Suprapubic skin (tissue), 4 donors: ENCODE measurements at regions not wholly inside any gene's neighbourhood (a gene's known extent, or its start where the extent isn't known, plus 50 kb on each side); places are given as distances from the start of the nearest gene placed in this dataset.

Experiments used
- DNase-seq, 2 donors: peaks; one replicate each; pipeline ENCODE4 v3.0.0-alpha.2; 2019; ENCODE audit warnings: low spot score in 2 of 2
- H3K27ac ChIP-seq: fragments of 200-600 bp; sonication (generic); one replicate; pipeline ENCODE4 v1.5.1; 2019
- H3K27me3 ChIP-seq: fragments of 200-600 bp; sonication (generic); one replicate; pipeline ENCODE4 v1.5.1; 2019
- H3K36me3 ChIP-seq: fragments of 200-600 bp; sonication (generic); one replicate; pipeline ENCODE4 v1.5.1; 2019
- H3K4me1 ChIP-seq: fragments of 200-600 bp; sonication (generic); one replicate; pipeline ENCODE4 v1.5.1; 2019
- H3K4me3 ChIP-seq: fragments of 200-600 bp; sonication (generic); one replicate; pipeline ENCODE4 v1.5.1; 2019; ENCODE audit warnings: mild to moderate bottlenecking
- H3K9me3 ChIP-seq: fragments of 200-600 bp; sonication (generic); one replicate; pipeline ENCODE4 v1.5.1; 2019
- EP300 ChIP-seq: sonication (generic); formaldehyde crosslinking; IDR thresholded peaks from one replicate; pipeline ENCODE4 v1.6.1; 2017; ENCODE audit warnings: antibody characterized with exemption
- POLR2A ChIP-seq, 2 donors: fragments of 450-650 bp; IDR thresholded peaks; one replicate each; pipeline ENCODE4 v1.6.1; 2017; ENCODE audit warnings: antibody characterized with exemption in 2 of 2, mild to moderate bottlenecking in 2 of 2, moderate library complexity in 2 of 2
- POLR2AphosphoS5 ChIP-seq, 3 donors: sonication (generic); formaldehyde crosslinking; IDR thresholded peaks; one replicate each; pipeline ENCODE4 v1.6.1; 2017; ENCODE audit warnings: antibody characterized with exemption in 3 of 3
- WGBS: methylation state at CpG from one replicate; pipeline ENCODE4 v1.1.5; 2018; 5-methylcytosine and 5-hydroxymethylcytosine counted together
- TF ChIP-seq, protein P1 (sequence below), 2 donors: fragments of 200-600 bp in 1 of 2; fragments of 450-650 bp in 1 of 2; sonication (generic) in 1 of 2; IDR thresholded peaks; one replicate each; pipeline ENCODE4 v1.5.1; 2016 to 2019; ENCODE audit warnings: antibody characterized with exemption in 2 of 2, mild to moderate bottlenecking in 1 of 2, moderate library complexity in 1 of 2

- Histone ChIP-seq H3K4me3 (no peak overlapping the region), H3K36me3 (no peaks in the 10 kb centered on the region), H3K27me3 (no peaks in the 10 kb centered on the region), H3K9me3 (no peaks in the 10 kb centered on the region), H3K4me1 (peaks cover 12% of the 10 kb centered on the region), H3K27ac (no peak overlapping the region)
- no peak for DNase-seq
- WGBS: 80% methylated on average over 2 of the region's 2 CpGs
- TF ChIP-seq EP300 (no peak), POLR2AphosphoS5 (IDR thresholded peaks at IDR 0.05) (no peak), POLR2A (IDR thresholded peaks at IDR 0.05) (no peak)
- TF ChIP-seq, protein P1, sequence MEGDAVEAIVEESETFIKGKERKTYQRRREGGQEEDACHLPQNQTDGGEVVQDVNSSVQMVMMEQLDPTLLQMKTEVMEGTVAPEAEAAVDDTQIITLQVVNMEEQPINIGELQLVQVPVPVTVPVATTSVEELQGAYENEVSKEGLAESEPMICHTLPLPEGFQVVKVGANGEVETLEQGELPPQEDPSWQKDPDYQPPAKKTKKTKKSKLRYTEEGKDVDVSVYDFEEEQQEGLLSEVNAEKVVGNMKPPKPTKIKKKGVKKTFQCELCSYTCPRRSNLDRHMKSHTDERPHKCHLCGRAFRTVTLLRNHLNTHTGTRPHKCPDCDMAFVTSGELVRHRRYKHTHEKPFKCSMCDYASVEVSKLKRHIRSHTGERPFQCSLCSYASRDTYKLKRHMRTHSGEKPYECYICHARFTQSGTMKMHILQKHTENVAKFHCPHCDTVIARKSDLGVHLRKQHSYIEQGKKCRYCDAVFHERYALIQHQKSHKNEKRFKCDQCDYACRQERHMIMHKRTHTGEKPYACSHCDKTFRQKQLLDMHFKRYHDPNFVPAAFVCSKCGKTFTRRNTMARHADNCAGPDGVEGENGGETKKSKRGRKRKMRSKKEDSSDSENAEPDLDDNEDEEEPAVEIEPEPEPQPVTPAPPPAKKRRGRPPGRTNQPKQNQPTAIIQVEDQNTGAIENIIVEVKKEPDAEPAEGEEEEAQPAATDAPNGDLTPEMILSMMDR (IDR thresholded peaks at IDR 0.05): no peak
These were observed 115.1 kb upstream of the CD180 start for GRCh38 chr5:67311701-67312100.

- Histone ChIP-seq H3K4me1 (peaks cover 16% of the 10 kb centered on the region), H3K4me3 (no peak overlapping the region), H3K9me3 (no peaks in the 10 kb centered on the region), H3K27ac (no peak overlapping the region), H3K36me3 (no peaks in the 10 kb centered on the region), H3K27me3 (no peaks in the 10 kb centered on the region)
- WGBS: 74% methylated on average over 2 of the region's 2 CpGs
- no peak for DNase-seq
- TF ChIP-seq POLR2A (IDR thresholded peaks at IDR 0.05) (no peak), POLR2AphosphoS5 (IDR thresholded peaks at IDR 0.05) (no peak), EP300 (no peak)
- TF ChIP-seq, protein P1 (IDR thresholded peaks at IDR 0.05): no peak
These were observed 114.6 kb upstream of the CD180 start for GRCh38 chr5:67311208-67311607.

DNA sequence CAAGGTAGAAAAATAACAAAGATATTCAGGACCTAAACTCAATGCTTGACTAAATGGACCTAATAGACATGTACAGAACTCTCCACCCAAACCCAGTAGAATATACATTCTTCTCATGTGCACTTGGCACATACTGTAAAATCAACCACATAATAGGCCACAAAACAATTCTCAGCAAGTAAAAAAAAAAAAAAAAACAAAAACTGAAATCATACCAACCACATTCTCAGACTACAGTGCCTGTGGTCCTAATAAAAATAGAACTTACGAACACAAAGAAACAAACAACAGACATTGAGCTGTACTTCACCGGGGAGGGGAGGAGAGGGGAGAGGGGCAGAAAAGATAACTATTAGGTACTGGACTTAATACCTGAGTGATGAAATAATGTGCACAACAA is 114.1 kb upstream of the CD180 start:
- DNase-seq: no peak
- Histone ChIP-seq H3K9me3 (no peaks in the 10 kb centered on the region), H3K36me3 (no peaks in the 10 kb centered on the region), H3K27ac (no peak overlapping the region), H3K4me1 (peaks cover 19% of the 10 kb centered on the region), H3K4me3 (no peak overlapping the region), H3K27me3 (no peaks in the 10 kb centered on the region)
- TF ChIP-seq EP300: no peak
- TF ChIP-seq, protein P1 (IDR thresholded peaks at IDR 0.05): no peak
- WGBS: 73% methylated on average over 2 of the region's 2 CpGs

- Histone ChIP-seq H3K27ac (no peak overlapping the region), H3K4me3 (no peak overlapping the region), H3K36me3 (no peaks in the 10 kb centered on the region), H3K4me1 (peaks cover 19% of the 10 kb centered on the region), H3K9me3 (no peaks in the 10 kb centered on the region), H3K27me3 (no peaks in the 10 kb centered on the region)
- WGBS: 97% methylated on average over 1 of the region's 1 CpG
- TF ChIP-seq POLR2AphosphoS5 (IDR thresholded peaks at IDR 0.05): no peak
- TF ChIP-seq POLR2A (IDR thresholded peaks at IDR 0.05): no peak
- TF ChIP-seq, protein P1 (IDR thresholded peaks at IDR 0.05): no peak
- no peak for TF ChIP-seq EP300
- no peak for DNase-seq
These were observed 113.6 kb upstream of the CD180 start for GRCh38 chr5:67310169-67310568.

GRCh38 chr5:67308988-67309688 is 112.5 kb upstream of the CD180 start:
- H3K27ac ChIP-seq: no peak overlapping the region
- 69% methylated on average over 3 of the region's 3 CpGs for WGBS
- no peak for DNase-seq
- TF ChIP-seq POLR2A (IDR thresholded peaks at IDR 0.05) (no peak), POLR2AphosphoS5 (IDR thresholded peaks at IDR 0.05) (no peak), EP300 (no peak)
- TF ChIP-seq, protein P1 (IDR thresholded peaks at IDR 0.05): no peak
- no peak overlapping the region for H3K4me3 ChIP-seq
- H3K36me3 ChIP-seq: no peaks in the 10 kb centered on the region
- no peaks in the 10 kb centered on the region for H3K9me3 ChIP-seq
- H3K27me3 ChIP-seq: no peaks in the 10 kb centered on the region
- H3K4me1 ChIP-seq: peaks cover 23% of the 10 kb centered on the region
